GM12874 (cell line): ENCODE measurements at regions not wholly inside any gene's neighbourhood (a gene's known extent, or its start where the extent isn't known, plus 50 kb on each side); places are given as distances from the start of the nearest gene placed in this dataset.

Source experiments
- TF ChIP-seq, protein P1 (sequence below): IDR thresholded peaks from 2 replicates; pipeline ENCODE4 v1.5.1; 2011; ENCODE audit warnings: low read depth, mild to moderate bottlenecking, control low read depth, low read length, moderate library complexity; ENCODE audit not compliant: insufficient read depth

DNA sequence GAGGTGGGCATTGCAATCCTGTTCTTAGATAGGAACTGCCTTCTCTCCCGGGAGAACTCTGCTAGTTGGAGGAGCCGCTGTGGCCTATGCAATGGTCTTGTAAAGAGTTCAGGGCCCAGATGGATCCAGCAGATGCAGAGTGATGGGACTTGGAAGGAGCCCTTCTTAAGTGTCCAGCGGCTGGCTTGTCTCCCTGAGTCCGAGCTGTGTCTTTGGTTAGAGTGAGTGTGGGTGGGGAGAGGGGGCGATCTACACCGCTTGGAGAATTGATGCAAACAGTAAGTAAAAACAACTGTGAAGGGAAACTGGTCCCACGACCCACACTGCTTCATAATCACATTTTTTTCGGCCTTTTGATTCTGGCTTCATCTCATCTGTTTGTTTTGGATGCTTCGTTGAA lies 89.8 kb upstream of the CYRIA start:
- TF ChIP-seq, protein P1, sequence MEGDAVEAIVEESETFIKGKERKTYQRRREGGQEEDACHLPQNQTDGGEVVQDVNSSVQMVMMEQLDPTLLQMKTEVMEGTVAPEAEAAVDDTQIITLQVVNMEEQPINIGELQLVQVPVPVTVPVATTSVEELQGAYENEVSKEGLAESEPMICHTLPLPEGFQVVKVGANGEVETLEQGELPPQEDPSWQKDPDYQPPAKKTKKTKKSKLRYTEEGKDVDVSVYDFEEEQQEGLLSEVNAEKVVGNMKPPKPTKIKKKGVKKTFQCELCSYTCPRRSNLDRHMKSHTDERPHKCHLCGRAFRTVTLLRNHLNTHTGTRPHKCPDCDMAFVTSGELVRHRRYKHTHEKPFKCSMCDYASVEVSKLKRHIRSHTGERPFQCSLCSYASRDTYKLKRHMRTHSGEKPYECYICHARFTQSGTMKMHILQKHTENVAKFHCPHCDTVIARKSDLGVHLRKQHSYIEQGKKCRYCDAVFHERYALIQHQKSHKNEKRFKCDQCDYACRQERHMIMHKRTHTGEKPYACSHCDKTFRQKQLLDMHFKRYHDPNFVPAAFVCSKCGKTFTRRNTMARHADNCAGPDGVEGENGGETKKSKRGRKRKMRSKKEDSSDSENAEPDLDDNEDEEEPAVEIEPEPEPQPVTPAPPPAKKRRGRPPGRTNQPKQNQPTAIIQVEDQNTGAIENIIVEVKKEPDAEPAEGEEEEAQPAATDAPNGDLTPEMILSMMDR: no peak

DNA sequence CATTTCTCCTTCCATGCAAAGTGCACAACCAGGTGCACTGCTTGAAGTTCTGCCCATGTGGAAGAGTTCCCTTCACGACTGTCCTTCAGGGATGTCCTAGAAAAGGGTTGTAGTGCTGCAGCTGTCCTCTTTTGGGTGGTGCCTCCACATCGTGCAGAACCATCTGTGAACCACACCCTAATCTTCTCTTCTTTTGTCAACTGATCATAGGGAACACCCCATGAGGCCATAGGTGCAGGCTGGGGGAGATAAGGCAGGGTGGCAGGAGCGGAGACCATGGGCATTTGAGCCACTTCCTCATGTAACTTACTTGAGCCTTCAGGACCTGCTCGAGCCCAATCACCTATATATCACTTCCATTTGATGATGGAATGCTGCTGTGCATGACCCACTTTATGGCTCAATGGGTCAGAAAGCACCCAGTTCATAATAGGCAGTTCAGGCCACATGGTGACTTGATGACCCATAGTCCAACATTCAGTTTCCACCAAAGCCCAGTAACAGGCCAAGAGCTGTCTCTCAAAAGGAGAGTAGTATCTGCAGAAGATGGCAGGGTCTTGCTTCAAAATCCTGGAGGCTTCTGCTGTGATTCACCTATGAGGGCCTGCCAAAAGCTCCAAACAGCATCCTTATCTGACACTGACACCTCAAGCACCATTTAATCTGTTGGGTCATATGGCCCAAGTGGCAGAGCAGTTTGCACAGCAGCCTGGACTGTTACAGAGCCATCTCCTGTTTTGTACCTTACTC lies 84.7 kb upstream of the CYRIA start:
- TF ChIP-seq, protein P1: no peak

DNA sequence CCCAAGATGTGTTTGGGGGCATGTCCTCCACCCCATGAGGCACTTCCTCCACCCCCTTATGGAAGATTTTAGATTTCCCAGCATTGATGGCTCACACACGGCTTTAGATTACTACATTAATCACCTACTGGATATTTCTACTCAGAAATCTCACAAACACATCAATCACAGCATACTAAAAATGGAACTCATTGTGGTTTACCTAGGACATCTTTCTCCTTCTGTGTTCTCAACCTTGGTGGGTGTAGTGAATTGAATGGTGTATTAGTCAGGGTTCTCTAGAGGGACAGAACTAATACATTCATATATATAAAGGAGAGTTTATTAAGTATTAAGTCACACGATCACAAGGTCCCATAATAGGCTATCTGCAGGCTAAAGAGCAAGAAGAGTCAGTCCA lies 82.1 kb upstream of the CYRIA start:
- TF ChIP-seq, protein P1: no peak

DNA sequence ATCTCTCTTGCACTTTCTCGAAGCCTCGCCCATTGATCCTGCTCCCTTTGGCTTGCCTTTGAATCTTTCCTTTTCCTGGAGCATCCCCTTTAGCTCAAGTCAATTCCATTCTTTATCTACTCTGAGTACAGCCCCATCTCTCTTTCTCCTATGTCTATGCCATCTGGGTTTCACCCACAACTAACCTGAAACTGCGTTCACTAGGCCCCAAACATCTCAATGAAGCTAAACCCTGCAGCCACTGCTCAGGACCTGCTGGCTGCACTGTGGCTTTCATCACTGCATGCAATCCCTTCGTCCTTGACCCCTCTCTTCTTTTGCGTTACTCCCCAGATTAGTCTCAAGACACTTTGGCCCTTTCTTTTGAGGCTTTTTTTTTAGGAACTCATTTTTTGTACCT lies 81.6 kb upstream of the CYRIA start:
- TF ChIP-seq, protein P1: no peak

DNA sequence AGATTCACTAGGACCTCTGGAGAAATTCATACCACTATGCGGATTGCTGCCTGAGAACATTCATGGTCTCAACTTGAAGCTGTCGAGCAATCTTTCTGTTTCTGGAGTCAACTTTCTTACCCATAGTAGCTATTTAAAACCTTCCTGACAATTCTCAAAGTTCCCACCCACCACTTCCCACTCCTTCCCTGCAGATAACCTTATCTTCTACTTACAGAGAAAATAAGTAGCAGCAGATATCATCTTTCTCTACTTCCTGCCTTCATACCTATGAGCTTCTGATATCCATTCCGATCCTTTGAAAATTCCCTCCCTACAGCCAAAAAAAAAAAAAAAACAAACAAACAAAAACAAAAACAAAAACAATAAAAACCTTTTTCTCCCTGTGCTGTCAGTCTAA lies 81.2 kb upstream of the CYRIA start:
- TF ChIP-seq, protein P1: no peak

DNA sequence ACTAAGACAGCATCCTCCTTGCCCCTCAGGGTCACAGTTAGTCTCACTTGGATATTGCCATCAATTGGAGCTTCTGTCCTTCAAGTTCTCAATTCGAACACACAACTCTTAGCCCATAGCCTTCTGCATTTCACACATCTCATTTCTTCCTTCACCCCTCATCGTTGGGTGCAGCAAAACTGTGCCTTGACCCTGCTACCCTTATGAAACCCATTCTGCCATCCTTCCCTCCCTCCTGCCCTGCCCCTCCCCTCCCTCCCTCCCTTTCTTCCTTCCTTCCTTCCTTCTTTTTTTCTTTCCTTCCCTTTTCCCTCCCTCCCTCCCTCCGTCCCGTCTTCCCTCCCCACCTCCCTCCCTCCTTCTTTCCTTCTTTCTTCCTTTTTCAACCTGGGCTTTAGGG lies 80.7 kb upstream of the CYRIA start:
- TF ChIP-seq, protein P1: no peak

DNA sequence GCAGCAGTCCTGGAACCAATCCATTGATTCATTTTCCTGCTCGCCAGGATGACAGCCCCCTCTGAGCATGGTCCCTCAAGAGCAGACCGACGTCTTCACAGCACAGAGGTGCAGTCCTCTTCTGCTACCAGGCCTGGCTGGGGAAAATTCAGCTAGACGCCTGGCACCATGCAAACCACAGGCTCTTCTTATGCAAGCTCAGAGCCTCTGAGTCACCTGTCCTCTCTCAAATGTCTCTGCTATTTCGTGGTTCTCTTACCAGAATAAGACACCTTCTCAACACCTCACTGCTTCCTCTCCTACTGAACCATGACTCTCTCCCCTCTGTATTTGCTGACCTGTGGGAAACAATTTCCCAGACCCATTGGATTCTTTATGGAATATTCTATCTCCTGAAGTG lies 79.8 kb upstream of the CYRIA start:
- TF ChIP-seq, protein P1: no peak
